ENCODE measurements at regions not wholly inside any gene's neighbourhood (a gene's known extent, or its start where the extent isn't known, plus 50 kb on each side); places are given as distances from the start of the nearest gene placed in this dataset.

DNA sequence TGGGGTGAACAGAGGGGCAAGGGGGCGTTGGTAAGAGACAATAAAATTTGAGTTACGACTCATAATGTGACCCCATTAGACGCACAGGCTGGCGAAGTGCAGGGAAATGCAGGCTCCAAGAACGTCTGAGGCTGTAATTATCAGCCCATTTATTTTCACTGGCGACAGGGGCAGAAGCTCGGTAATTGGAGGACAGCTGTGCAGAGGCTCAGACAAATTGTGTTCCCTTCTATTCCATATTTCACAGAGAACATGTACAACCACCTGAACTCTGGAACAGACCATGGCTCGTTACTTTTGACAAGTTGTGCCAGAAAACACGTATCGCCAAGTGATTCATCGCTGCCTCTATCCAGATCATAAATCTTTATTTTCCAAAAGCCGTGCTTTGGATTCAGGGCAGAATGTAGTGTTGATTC, 137.3 kb upstream of the FRMD4A start:
- no peak for DNase-seq

DNA sequence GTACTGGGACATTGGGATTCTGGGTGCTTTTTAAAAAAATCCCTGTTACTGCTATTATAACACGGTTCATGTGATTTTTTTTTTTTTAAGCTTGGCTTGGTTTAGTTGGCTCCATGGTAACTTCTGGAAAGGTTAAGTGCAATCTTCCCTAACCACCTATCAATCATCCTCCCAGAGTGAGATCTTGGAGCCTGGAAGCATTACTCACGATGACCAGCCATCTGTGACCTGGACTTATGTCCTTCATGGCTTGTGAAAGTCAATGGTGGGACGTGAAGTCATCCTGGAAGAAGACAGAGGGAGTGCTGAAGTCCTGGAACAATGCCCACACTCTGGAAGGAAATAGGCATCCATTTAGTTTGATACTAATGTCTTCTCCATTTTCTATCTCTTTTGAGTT, 135.5 kb upstream of the FRMD4A start:
- DNase-seq, result no peak

DNA sequence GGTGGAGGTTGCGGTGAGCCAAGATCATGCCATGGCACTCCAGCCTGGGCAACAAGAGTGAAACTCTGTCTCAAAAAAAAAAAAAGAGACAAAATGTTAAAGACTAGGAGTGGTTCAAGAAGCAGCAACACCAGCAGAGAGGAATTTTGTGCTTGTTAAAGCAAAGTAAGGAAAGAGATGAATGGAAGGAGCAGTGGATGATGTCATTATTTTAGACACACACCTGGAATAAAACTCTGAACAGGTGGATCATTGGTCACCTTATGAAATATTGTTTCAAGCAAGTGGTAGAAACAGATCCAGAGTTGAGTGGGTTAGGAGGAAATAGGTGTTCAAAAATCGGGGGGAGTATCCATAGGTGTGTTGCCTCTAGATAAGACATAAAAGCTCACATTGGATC, 129.7 kb upstream of the FRMD4A start:
- DNase-seq, result no peak

DNA sequence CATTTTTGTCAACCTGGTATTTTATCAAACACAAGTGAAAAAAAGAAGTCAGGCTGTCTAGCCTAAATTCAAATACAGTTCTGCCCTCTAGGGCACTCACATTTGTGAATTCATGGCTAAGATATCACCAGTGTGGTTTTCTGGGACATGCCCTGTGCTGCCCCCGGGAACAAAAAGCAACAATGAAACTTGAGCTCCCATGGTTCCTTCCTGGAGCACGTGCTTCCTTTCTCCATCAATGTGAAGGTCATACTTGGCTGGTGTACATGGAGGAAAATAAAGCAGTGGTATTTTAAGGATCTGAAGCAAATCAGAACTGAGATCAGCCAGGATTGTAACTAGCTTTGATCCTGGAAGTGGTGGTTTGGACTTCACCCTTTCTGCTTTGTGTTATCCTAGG, 128.9 kb upstream of the FRMD4A start:
- DNase-seq, result no peak

DNA sequence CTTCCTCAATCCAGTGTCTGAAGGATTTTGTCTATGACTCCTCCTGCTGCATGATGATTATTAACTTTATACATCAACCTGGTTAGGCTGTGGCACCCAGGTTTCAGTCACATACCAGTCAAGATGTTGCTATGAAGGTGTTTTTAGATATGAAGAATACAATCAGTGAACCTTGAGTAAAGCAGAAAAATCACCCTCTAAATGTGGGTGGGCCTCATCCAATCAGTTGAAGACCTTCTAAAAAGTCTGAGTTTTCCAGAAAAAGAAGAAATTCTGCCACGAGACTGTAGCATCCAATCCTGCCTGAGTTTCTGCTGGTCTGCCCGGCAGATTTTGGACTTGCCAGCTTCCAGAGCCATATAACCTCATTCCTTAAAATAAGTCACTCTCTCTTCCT, 126.1 kb upstream of the FRMD4A start:
- DNase-seq, result no peak

DNA sequence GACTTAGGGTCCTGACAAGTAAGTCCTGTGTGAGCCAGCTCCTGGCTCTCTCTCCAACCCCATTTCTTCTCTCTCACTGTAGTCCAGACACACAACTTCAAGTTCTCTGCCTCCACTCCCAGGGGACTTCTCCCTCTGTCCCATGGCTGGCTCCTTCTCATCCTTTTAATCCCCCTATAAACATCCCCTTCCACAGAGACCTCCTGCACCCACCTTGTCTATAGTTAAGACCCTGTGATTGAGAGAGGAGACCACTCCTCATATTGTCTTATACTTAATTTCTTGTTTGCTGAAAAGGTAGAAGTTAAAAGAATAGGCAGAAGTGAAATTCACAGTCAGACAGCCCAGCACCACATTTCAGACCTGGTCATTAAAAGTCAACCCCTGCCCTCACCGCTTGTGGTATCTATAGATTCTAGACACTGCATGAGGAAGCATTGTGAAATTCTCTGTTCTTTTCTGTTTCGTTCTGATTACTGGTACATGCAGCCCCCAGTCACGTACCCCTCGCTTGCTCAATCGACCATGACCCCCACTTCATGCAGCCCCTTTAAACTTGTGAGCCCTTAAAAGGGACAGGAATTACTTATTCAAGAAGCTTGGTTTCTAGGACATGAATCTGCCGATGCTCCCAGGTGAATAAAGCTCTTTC, 125.6 kb upstream of the FRMD4A start:
- no peak for DNase-seq

DNA sequence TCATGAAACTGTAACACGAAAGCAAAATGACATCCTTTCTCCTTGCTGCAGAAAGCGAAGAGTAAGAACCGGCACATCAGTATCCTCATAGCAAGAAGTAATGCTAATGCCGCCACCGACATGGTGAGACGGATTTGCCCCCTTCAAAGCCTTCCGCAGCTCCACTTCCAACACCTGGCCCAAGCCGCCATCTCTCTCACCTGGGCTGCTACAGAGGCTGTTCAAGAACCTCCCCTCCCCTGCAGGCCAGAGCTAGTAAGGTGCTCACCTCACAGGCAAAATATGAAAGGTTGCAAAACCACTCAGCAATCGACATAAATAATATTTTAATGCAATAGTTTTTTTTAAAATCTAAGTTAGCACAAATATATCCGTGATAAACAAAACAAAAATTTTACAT, 123.9 kb upstream of the FRMD4A start:
- no peak for DNase-seq

DNA sequence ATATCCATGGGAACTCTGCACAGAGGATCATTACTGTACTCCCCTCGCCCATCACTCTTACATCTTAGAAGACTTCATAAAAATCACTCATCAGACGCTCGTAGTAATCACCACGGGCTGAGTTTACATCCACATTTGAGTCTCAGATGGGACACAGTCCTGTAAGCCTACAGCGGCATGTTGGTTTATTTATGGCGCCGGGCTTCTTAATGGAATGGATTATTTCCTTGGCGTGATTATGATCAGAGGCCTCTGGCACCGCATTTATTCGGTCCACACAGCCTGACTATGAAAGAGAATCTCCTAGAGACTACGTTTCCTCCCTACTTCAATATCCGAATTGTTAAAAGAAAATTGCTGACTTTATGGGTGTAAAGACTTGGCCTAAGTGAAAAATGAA, 123.5 kb upstream of the FRMD4A start:
- no peak for DNase-seq

DNA sequence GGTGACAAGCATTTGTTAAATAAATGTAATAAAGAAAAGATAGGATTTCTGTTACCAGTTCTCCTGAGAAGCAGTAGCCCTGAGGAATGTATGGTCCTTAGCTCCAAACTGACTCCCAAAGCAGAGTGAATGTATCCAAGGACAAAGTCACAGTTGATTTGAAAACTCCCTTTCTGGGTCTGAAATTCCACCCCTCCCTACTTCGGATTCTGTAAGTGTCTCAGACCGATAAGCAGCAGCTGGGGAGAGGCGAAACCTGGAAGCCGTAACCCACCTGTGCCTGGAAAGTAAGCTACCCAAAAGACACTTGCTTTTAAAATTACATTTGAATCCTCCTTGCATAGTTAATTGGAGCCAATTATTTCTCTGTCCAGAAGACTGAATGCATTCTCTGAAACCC, 122.9 kb upstream of the FRMD4A start:
- no peak for DNase-seq

DNA sequence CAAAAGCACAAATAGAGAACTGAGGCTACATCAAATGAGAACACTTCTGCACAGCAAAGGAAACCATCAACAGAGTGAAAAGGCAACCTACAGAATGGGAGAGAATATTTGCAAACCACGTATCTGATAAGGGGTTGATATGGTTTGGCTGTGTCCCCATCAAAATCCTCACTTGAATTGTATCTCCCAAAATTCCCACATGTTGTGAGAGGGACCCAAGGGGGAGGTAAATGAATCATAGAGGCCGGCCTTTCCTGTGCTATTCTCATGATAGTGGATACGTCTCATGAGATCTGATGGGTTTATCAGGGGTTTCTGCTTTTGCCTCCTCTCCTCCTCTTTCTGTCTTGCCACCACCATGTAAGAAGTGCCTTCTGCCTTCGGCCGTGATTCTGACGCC, 120.6 kb upstream of the FRMD4A start:
- no peak for DNase-seq

DNA sequence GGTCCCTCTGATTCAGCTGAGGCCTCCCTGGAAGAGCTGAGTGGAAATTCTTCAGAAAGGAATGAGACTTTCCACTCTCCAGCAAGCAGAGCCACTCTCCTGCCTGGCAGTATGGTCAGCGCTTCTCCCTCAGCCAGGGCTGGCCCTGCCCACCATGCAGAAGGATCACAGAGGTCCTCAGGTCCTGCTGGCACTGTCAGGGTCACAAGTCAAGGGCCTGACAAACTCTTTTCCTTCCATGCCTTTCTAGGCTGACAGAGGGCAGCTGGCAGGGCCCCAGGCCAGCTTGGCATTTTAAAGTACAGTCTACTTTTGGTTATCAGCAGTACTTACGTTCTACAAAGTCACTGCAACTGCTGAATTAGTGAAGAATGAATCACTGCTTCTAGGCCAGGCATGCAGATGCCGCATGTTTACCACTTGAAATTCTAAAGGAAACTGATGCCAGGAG, 119.3 kb upstream of the FRMD4A start:
- DNase-seq, result no peak

DNA sequence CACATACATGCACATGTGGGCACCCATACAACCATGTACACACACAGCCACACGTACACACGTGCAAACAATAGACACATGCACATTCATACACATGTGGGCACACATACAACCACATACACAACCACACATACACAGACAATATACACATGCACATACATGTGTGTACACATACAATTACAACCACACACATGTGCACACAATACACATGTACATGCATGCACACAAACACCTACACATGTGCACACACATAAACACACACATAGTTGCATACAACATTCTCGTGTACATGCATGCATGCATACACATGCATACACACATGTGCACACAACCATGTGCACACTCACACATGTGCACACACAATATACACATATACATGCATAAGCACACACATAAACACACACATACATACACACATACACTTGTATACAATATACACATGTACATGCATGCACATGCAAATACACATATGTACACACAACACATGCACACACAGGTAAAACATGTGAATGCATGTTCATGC, 118.6 kb upstream of the FRMD4A start:
- no peak for DNase-seq

DNA sequence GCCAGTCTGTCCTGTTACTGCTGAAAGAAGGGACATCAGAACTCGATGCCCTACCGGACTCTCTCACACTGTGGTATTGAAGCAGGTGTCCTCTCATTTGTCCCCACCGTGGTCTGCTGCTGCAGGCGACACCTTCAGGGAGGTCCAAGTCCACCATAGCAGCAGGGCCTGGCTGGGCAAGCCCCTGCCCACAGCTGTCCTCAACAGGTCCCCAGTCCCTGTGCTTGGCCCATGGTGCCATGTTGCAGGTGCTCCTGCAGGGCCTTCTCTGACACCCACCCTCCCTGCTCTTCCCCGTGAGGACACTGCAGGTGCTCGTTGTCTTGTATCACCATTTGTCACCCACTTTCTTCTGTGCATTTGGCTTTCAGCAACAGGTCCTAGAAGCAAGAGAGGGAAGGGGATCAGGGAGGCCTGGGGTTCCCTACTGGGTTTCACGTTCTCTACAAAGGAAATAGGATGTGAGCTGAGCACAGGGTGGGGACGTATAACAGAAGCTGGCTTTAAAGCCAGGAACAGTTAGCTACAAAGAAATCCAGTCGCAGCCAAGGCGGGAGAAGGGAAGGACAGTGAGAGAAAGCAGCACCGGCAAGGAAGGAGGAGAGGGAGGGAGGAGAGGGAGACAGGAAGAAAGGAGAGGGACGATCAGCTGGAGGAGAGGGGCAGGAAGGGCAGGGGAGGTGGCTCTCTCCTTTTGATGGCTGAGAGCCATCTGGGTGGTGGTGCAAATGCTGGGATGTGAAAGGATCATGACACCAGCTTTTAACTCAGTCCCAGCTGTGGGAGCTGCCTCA, 117.7 kb upstream of the FRMD4A start:
- DNase-seq, result no peak

DNA sequence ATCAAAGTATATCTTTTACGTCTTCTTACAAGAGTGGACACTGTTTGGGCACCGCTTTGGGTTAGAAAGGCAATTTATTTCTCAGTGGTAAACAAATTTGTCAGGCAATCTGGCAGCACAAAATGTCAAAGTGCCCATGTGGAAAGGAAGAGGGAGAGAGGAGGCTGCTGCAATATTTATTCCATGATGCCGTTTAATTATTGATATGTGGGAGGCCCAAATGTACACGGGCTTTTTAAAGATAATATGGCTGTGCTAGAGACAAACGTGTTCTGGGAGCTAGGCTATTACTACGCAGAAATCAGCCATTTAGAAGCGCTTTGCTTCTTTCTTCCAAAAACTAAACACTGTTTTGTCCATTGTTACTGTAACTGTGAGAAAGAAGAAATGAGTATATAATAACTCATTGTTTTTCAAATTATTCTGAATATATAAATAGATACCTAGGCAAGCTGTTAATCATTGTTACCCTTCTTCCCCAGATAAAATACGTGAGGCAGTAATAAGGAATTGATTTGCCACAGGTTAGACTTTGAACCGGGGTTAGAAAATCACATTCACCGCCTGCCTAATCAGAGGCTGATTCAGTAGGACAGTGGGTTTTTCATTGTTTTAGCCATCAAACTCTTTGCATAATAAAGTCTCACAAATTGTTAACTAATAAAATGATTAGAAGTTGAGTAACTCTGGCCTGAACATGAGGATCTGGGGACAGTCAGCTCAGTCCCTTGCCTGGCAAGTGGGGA, 116.5 kb upstream of the FRMD4A start:
- DNase-seq, result no peak

DNA sequence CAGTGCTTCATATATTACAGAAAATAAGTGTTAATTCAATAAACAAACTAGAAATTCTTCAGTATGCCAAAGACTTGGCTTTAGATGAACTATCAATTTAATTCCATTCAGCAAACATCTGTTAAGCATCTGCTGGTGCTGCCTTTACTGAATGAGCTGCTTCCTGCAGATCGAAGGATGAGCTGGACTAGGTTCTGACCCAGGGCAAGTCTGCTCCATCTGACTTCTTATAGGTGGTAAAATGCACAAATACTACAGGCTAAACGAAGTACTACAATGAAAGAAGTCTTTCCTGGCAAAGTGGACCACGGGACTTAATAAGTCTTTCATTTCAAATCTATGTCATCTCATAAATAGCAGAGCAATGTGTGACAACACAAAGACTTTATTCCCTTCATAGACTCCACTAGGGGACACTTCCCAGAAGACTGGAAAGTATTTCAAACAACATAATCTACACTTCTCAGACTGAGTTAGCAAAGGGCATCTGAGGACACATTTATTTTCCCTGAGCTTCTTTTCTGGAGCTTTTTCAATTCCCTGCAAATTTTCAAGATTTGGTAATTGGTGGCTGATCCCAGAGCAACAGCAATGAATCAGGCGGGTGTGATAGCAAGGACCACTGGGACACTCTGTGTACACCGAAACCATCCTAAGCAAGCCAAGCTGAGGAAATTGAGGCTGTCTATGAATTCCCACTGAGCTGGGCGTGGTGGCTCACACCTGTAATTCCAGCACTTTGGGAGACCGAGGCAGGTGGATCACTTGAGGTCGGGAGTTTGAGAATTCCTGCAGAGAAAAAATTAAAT, 108.9 kb upstream of the FRMD4A start:
- DNase-seq, result no peak

DNA sequence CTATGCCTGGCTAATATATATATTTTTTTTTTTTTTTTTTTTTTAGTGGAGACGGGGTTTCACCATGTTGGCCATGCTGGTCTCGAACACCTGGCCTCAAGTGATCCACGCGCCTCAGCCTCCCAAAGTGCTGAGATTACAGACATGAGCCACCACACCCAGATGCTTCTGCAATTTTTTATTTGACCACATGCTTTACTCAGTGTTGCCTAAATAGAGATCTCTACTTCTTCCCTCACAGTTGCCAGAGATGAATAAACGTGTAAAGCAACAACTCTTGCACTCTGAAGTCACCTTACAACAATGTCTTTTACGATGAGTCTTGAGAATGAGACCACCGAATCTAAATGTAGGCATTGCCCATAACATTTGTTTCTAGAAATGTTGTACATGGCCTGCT, 107.9 kb upstream of the FRMD4A start:
- no peak for DNase-seq

DNA sequence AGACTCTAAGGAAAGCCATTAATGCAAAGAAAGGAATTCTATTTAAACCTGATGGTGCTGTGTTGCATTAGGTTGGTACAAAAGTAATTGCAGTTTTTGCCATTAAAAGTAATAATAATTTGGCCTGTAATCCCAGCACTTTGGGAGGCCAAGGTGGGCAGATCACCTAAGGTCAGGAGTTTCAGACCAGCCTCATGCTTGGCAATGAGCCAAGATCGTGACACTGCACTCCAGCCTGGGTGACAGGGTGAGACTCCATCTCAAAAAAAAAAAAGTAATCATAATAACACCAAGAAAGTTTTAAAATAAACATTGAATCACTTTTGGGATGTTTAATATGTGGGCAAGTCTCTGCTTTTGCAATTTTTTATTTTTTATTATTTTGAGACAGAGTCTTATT, 107.3 kb upstream of the FRMD4A start:
- DNase-seq, result no peak

DNA sequence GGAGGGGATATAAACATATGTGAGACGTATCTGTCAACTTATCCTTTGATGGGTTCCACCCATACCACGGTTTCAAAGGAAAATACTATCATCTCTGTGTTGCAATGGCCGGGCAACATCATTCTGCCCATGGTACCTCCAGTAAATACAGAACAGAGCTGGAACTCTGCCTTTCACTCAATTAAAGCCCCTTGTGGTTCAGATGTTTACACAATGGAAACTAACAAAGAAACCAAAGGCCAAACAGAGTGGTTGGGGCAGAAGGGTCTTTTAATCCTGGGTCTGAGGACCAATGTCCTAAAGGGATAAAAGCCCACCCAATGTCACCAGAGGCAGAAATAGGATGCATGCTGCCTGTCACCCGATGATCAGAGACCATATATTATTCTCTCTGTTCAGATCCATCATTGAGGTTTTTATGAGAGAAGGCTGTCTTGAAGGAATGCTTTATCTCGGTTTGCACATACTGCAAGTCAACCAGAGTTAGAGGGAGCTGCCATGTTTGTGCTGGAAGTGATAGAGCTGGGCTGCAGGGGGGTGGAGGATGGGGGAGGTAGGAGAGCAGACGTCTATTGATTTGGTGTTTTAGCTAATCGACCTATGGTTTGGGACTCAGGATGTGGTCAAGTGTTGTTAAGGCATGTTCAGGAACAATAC, 105.4 kb upstream of the FRMD4A start:
- no peak for DNase-seq

DNA sequence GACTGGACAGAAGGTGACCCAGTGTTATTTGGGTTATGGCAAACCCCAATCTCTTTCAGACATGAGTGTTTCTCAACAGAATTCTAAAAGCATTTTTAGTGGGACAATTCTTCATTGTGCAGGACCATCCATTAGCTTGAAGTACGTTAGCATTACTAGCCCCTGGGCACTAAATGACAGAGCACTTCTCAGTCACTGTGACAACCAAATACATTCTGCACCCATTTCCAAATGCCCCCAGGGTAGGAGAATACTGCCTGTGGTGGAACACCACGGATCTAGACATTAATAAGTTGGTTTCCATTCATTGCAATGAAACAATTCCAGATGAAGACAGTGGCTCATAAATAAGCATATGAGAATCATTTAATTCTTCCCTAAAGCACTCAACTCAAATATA, 102.4 kb upstream of the FRMD4A start:
- no peak for DNase-seq

DNA sequence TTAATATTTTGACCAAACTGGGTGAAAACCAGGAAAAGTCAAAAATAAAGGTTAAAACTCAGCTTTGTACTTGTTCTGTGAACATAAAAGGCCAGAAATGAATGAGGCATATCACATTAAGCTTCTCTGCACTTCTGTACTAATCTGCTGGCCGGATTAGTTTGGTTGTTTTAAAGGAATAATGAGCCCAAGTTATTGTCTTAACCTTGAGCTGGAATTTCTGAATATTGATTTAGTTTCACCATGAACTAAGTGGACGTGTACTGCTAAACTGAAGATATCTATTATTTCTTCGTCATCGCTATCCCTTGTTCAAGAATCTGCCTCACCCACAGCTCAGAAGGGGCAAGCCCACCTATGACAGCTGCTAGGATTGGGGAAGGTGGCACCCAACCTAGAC, 101.1 kb upstream of the FRMD4A start:
- DNase-seq, result no peak

DNA sequence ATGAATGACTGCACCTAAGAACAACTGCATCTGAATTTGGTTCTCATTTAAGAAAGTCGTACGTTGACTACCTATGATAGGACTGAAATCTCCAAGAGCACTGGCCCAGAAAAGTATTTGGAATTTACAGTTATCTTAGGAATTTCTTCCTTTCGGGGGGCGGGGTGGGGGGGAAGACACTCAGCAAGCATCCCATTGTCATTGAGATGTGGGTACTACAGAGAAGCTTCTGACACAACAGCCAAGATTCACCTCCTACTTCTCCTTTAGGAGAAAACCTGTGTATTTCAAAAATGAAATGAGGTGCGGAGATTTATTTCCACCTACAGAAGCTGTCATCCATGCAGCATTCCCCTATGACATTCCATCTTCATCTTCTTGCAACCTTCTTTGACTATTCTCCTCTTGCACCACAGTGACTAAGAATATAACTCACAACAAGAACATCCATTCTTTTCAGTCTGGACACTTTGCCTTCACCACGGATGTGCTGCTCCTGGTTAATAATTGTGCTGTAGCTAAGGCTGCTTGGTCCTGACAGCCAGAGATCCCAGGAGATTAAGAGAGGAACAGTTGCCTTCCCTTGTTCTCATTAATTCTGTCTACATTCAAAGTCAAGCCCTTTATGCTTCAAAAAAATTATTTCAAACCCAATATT, 98.4 kb upstream of the FRMD4A start:
- no peak for DNase-seq

DNA sequence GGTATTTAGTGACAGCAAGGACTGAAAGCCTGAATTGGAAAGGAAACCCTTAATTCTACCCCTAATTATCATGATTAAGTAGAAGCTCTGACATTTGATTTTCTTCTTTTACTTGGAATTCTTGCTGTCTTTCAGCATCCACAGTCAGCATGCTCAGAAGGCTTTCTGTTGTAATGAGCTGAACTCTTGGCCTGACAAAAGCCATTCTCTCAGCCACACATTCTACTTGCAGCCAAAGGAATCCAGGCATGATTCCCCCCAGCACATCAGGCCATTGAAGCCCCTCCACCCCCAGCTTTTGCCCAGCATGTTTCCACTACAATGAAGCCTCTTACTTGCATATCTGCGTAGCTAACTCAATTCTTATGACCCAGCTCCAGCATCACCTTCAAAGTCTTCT, 94.3 kb upstream of the FRMD4A start:
- DNase-seq, result no peak

Measured in GOT3 (cell line).